GM18511 (cell line): ENCODE measurements at regions not wholly inside any gene's neighbourhood (a gene's known extent, or its start where the extent isn't known, plus 50 kb on each side); places are given as distances from the start of the nearest gene placed in this dataset.
"Not testable (repeated sequence)": the region's sequence is repeated elsewhere in the genome, so short reads cannot be mapped to it uniquely, and the experiment has no call there.

ENCODE experiments used
- ATAC-seq: cut with Tn5 transposase; IDR thresholded peaks from one replicate; pipeline ENCODE4 v1.9.1; 2021; ENCODE audit warnings: mild to moderate bottlenecking, moderate library complexity; ENCODE audit not compliant: unreplicated experiment

DNA sequence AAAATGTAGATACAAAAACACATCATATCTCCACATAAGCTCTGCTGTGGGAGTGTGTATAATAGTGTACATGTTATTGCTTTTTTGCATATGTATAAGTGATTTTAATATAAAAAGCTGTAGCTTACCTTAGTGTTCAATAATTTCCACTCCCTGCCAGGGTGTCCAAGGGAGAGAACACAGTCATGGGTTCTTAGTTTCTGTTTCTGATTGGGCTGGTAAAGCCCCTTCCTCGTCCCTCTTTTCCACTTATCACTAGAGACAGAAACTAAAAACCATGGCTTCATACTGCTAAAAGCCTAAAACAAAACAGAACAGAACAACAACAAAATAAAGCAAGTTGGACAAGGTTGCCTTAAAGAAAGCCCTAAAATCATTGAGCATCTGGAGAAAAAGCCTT, 74.4 kb upstream of the S1PR3 start:
- no peak for ATAC-seq

DNA sequence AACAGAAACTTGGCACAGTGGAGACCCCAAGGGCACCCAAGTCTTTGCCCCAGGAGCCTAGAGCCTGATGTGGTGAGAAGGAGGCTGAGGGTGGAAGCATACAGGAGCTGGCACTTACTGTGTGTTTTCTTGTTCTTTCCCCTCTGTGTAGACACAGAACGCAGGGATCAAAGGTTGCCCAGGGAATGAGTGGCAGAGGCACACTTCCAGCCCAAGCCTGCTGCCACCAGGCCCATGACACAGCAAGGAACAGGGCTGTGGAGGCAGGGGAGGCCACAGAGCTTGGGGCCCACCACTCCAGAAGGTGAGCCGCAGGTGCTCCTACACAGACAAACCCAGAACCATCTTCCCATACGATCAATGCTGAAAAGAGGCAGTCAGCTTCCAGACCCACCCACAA, 73.9 kb upstream of the S1PR3 start:
- no peak for ATAC-seq

DNA sequence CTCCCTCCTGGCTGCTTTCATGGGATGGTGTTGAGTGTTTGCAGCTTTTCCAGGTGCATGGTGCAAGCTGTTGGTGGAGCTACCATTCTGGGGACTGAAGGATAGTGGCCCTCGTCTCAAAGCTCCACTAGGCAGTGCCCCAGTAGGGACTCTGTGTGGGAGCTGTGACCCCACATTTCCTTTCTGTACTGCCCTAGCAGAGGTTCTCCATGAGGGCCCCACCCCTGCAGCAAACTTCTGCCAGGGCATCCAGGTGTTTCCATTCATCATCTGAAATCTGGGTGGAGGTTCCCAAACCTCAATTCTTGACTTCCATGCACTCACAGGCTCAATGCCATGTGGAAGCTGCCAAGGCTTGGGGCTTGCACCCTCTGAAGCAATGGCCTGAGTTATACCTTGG, 72.7 kb upstream of the S1PR3 start:
- not testable (repeated sequence) for ATAC-seq

DNA sequence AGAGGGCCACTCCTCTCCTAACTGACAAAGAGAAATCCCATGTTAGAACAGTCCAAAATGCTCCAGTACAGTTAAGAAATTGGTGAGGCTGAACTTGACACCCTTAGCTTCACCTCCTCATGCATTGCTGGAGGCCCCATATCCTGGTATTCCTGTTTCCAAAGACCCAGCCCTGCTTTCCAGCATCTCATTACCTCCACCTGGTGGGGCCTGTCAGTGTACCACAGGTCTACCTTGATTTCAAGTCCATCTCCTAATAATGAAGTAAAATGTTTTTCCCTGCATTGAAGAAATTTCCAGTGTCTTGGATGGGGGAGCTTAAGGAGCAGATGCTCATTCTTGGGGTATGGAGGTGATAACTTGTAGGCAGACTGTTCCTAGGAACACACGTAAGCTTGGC, 70.6 kb upstream of the S1PR3 start:
- ATAC-seq, result no peak

DNA sequence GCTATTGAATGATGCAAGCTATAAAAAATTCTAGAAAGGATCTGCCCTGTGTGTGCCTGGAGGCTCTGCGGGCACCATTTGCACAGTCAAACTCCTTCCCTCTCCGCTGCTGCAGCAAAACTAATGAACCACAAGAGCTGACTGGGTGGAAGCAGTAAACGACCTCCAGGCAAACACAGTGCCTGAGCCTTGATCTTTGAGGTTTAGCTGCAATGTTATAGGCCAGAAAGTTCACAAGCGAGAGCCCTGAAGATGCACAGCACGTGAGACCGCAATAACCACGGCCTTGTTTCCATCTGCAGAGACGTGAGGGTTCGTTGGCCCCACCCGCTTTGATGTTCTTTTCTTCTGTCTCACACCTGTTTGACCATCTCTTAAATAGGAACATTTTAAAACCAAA, 69.2 kb upstream of the S1PR3 start:
- ATAC-seq, result peak; percentile 79

DNA sequence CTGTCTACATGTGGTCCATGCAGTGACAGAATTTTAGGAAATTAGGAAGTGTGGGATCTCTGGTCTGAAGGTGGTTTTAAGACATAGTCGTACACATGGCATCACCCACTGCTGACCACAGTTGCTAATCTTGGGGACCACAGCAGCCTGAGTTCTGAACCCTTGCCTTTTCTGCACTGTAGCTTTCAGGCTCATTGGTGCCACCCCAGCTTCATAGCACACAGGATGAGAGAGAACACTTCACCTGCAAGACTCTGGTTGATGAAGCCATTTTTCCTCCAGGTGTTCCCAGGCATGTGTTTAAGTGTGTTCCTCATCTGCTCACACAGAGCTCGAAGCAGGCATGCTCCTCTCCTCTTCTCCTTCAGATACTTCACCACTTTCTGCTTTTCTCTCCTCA, 68.2 kb upstream of the S1PR3 start:
- no peak for ATAC-seq

DNA sequence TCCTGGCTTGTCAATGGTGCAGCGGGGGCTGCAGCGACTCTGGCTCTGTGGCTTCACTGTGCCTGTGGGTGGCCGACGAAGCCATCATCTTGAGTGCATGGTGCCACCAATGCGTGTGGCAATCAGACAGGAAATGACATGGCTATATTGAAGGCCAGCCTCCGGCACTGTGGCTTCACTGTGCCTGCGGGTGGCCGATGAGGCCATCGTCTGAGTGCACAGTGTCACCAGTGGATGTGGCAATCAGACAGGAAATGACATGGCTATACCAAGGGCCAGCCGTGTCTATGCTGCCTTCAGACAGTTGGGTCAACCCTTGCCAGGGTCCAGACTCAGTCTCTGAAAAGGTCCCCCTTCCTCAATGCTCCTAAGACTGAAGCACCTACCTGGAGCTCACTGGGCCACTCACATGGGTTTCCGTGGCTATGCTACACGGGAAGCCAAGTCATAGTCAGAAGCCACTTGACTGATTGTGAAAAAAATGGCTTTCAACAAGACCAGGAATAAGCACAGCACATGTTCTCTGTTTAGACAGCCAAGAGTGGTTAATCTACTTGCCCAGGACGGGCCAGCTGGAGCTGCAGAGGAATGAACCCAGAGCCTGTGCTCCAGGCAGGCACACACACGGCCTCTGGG, 67.5 kb upstream of the S1PR3 start:
- no peak for ATAC-seq

DNA sequence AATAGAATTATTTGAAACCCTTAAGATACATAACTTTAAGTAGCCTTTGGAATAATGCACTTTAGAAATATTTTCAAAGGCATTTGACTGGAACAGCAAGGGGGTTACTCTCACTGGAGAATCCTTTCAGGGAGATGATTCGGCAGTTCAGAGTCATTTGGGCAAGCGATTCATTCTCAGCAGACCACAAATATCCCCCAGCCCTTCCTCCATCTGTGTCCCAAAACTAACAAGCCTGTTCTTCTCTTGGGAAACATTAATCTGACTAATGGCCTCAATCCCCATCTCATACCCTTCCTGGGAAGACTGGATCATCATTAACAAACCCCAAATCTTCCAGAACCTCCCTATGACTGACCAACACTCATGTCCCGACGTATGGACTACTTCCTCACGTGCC, 65.8 kb upstream of the S1PR3 start:
- no peak for ATAC-seq

DNA sequence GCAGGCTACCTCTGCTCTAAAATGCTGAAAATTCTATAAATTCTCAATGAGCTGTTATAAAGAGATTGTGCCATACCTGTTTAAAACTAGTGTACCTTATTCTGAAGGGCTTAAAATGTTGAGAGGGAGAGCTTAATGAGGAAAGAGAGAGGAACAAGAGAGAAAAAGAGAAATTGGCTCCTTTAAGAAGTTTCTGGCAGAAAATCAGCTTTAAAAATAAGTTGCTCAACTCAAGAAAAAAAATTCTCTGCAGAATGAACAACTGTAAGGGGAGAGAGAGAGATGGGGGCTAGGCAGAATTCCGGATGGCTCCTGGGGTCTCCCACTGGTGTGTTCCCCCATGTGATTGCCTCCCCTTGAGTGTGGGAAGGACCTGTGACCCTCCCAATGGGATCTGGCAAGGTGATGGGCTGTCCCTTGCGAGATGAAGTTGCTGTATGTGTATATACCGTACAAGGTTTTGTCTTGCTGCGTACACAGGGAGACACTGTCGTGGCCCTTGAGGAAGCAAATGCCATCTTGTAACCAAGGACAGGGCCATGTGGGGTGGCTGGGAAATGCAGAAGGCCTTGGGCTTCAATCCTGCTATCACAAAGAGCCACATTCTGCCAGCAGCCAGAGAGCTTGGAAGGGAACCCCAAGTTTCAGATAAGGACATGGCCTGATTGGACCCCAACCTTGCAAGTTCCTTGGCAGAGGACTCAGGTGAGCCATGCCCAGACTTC, 64.3 kb upstream of the S1PR3 start:
- ATAC-seq, result no peak

DNA sequence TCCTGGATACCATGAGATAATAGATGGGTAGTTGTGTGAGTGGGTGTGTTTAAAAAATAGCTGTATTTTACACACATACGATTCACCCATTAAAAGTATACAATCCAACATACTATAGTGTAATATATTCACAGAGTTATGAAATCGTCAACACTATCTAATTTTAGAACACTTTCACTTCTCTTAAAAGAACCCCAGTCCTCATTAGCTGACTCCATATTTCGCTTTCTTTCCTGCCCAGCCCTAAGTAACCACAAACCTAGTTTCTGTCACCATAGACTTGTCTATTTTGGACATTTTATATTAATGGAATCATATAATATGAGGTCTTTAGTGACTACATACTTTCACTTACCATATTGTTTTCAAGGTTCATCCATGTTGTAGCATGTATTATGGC, 63.8 kb upstream of the S1PR3 start:
- ATAC-seq, result peak; percentile 82

DNA sequence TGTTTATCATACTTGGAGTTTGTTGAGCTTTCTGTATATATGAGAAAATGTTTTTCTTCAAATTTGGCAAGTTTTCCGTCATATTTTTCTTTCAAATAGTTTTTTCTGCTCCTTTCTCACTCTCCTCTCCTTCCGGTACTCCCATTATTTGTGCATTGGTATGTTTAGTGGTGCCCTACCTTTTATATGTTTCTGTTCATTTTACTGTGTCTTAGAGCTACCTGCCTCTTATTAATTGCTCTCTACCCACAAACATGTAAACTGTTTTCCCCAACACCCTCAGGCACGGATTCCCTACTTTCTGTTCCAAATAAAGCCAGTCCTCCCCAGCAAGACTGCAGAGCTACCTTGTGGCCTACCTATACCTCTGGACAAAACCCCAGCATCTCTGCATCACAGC, 60.6 kb upstream of the S1PR3 start:
- ATAC-seq, result no peak

DNA sequence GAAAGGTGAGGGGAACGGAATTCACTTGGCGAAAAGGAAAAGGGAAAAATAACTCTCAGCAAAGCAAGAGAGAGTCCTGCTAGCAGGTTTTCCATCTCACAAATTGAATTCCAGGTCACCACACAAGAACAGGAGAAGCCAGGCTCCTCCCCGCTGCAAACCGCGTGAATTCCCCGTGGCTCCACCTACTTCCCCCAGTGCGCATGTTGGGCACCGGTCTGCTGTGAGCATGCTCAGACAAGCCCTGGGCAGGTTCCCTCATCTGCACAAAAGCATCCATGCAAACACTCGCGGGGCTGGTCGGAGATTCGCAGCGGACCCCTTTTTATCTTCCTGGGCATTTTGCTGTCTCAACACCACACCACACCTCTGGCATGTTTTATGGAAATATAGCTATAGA, 58.5 kb upstream of the S1PR3 start:
- no peak for ATAC-seq

DNA sequence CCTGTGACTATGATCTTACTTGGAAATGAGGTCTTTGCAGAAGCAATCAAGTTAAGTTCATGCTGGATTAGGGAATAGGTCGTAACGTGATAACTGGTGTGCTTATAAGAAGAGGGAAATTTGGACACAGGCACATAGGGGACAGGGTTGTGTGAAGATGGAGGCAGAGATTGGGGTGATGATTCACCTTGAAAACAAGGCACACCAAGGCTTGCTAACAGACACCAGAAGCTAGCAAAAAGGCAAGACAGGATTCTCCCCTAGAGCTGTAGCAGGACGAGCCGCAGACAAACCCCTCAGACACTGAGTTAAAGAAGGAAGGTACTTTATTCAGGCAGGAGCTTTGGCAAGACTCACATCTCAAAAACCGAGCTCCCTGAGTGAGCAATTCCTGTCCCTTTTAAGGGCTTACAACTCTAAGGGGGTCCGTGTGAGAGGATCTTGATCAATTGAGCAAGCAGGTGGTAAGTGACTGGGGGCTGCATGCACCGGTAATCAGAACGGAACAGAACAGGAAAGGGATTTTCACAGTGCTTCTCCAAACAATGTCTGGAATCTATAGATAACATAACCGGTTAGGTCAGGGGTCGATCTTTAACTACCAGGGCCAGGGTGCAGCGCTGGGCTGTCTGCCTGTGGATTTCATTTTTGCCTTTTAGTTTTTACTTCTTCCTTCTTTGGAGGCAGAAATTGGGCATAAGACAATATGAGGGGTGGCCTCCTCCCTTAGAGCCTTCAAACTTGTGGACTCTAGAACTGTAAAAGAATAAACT, 57.5 kb upstream of the S1PR3 start:
- ATAC-seq, result no peak

DNA sequence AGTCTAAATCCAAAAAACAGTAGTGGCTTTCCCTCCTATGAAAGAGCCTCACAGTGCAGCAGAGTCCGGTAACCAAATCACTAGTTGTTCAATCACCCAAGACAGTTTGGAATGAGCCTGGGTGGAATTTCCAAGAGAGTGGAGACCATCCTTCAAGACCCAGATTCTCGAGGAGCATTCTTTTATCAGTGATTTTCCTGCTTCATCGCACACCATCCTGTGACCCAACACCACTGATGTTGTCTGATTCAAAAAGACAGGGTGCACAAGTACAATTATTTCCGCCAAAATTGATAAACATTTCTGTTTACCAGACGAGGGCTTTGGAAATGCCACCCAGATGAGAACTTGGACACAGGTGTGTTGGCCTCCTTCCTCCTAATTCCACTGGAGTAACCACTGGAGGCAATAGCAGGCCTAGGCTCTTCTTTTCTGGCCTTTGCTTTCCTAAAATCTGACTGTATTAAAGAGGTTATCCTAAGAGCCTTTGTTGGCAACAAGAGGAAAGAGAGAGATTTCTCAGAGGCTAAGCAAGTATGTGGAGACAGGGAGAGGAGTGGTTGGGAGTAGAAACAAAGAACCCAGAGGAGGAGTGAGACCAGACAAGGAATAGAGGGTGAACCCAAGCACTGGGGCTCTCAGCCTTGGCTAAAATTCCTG, 56.3 kb upstream of the S1PR3 start:
- no peak for ATAC-seq

DNA sequence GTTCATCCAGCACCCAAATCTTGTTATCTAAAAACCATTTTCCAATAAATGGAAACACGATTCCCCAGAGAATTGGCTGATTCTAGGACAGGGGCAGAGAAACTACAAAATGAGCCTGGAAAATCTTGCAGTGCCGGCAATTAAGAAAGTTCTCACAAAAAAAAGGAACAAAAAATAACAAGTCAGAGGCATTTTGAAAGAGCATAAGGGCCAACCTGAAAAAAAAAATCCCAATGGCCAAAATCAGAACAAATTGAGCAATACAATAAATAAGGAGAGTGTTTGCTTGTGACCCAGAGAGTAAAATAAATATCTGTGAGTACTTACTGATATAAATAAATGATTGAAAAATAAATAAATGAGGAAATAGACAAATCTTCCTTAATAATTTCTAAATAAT, 55.1 kb upstream of the S1PR3 start:
- no peak for ATAC-seq

DNA sequence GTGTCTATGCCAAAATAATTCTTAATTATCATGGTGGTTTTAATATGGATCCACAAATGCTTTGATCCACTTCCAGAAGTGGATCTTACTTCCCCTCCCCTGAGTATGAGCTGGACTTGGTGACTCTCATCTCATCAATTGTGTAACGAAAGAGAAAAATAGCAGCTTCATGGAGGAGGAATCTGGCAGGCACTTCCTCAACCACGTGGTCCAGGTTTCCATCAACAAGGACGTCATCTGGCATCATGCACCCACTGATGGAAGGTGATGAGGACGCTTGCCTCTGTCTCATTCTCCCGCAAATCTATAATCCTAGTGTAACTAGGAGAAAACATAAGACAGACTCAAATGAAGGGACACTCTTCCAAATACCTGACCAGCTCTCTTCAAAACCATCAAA, 54.6 kb upstream of the S1PR3 start:
- no peak for ATAC-seq

DNA sequence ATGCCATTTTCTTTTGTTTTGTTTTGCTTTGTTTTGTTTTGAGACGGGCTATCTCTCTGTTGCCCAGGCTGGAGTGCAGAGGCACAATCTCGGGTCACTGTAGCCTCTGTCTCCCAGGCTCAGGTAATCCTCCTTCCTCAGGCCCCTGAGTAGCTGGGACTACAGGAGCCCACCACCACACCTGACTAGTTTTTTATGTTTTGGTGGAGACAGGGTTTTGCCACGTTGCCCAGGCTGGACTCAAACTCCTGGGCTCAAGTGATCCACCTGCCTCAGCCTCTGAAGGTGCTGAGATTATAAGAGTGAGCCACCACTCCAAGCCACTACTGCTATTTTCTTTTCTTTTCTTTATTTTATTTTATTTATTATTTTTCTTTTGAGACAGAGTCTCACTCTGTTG, 54.0 kb upstream of the S1PR3 start:
- ATAC-seq, result no peak

DNA sequence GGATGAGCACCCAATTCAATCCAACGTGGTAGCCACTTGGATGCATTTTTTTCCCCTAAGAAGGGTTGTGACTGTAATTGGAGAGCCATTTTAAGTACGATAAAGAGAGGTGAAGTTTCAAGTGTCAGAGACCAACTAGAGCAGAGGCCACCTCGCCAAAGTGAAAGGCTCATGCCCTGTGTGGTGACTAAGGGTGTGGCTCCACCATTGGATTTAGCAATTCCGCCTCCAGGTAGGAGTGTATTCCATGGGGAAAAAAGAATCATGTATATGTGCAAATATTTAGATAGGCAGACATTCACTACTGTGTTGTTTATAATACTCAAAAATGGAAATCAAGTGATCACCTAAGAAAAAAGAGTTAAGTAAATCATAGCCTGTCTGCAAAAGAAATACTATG, 53.1 kb upstream of the S1PR3 start:
- ATAC-seq, result no peak
